DMS153 (cell line): ENCODE measurements at regions not wholly inside any gene's neighbourhood (a gene's known extent, or its start where the extent isn't known, plus 50 kb on each side); places are given as distances from the start of the nearest gene placed in this dataset.

Experiments
- DNase-seq: peaks from one replicate; lab custom pipeline; 2025; lab: John Stamatoyannopoulos, UW

DNA sequence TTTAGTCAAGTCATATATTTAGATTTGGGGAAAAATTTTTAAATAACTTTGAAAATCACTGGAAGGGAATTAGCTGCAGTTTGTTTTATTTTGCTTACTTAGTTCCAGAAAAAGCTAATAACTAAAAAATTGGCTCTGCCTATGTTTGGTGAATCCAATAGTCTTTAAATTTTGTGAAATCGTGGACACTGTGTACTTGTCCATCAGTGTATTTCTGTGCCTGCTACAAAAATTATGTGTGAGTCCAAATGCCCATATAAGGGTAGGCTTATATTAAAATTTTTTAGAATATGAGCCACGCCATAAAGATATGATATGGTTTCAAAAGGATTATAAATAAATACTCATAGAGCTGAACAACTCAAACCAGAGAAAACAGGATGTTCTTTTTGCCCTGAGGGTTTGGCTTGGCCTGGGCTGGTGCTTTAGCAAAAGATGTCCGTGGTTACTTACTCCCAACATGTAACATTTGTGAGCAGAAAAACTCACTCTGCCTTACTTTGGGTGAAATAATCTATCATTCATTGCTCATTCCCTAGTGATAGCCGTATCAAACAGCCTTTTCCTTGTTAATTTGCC lies 133.2 kb upstream of the PRLR start:
- no peak for DNase-seq

- no peak for DNase-seq
Observed at GRCh38 chr5:35362772-35363171, 132.5 kb upstream of the PRLR start.

DNA sequence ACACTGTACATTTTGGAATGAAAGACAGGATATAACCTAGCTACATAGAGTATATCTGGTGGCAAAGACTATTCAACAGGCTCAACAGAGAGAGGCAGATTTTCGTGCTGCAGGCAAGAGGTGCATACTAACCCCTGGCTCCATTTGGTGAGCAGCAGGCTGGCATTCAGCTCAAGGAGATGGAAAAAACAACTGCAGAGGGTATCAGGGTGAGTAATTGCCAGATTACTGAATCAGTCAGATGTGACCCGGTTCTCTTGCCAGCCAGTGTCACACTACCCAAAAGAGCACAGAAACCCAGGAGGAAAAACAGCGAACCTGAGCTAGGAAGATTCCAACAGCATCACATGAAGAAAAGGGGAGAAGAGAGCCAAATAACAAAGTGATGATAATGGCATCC lies 130.4 kb upstream of the PRLR start:
- DNase-seq, result no peak

GRCh38 chr5:35359859-35360258 lies 129.6 kb upstream of the PRLR start:
- no peak for DNase-seq

GRCh38 chr5:35357973-35358372 lies 127.7 kb upstream of the PRLR start:
- DNase-seq, result no peak

DNA sequence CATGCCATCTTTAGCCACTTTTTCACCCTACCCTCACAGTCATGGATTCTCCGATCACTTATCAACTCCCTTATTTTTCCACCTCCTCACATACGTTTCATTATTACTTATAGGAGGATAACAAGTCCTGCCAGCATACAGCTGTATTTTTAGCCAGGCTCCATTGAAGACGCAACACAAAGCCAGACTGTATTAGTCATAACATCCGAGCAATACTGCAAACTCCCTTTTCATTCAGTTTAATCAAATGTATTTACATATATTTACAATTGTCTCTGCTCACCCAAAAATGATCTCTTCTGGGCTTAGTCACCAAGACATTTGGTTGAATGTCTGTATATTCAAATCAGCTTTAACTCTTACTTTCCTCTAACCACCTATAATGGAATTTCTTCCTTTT lies 126.4 kb upstream of the PRLR start:
- DNase-seq, result no peak

- no peak for DNase-seq
Observed at GRCh38 chr5:35354751-35355150, 124.5 kb upstream of the PRLR start.

DNA sequence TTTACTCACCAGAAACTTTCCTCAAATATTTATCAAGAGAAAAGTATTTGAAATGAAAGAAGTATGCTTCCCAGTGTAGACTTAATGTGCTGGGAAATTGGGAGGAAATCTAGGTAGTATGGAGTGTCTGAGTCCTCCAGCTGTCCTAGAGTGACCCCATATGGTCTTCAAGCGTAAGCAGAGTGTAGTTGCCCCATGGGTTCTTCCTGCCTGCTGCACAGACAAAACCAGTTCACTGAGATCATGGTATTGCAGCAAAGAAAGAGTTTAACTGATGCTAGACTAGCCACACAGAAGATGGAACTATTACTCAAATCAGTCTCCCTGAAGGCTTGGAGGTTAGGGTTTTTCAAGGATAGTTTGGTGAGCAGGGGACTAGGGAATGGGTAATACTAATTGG lies 114.9 kb upstream of the PRLR start:
- DNase-seq, result no peak

- no peak for DNase-seq
Observed at GRCh38 chr5:35342664-35343063, 112.4 kb upstream of the PRLR start.

- no peak for DNase-seq
Observed at GRCh38 chr5:35341189-35341588, 110.9 kb upstream of the PRLR start.

DNA sequence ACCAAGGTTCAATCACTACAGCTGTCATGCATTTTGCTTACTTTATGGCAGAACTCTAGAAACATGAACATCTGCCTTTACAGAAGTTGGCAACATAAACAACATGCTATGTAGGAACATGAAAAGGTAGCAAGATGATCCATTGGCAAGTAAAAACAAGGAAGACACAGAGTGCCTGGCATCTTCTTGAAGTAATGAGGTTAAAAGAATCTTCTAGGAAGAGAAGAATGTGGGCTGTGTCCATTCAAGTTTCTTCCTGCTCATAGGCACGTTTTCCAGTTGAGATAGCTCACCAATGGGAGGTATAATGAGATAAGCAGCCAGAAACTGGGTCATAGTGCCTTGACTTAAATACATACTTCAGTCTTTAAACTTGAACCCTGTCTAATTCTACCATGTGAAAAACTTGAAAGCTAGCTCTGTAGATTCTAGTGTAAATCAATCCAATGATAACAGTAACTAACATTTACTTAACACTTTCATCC lies 109.4 kb upstream of the PRLR start:
- no peak for DNase-seq

- DNase-seq, result no peak
Observed at GRCh38 chr5:35339006-35339405, 108.7 kb upstream of the PRLR start.

- DNase-seq, result no peak
Observed at GRCh38 chr5:35338157-35338453, 107.8 kb upstream of the PRLR start.

DNA sequence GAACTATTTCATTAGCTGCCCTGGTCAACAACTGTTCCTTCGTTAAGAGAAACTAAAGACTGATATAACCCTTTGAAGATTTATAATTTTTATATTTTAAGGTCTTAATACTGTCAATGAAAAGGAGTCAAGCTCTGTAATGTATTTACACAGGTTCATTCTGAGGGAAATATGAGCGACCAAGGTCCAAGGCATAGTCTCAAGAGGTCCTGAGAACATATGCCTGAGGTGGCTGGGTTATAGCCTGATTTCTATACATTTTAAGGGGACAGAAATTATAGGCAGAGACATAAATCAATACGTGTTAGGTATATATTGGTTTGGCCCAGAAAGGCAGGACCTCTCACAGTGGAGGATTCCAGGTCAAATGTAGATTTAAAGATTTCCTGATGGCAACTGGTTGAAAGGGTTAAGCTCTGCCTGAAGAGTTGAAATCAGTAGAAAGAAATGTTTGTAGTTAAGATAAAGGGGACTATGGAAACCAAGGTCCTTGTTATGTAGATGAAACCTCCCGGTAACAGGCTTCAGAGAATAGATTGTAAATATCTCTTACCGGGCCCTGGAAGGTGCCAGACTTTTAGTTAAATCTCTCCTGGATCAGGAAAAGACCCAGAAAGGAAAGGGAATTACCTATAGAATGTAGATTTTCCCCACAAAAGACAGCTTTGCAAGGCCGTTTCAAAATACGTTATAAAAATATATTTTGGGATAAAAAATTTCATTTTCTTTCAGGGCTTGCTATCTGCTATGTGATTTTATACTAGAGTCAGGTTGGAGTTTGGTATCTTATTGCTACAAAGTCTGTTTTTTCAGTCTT lies 107.3 kb upstream of the PRLR start:
- DNase-seq, result no peak

DNA sequence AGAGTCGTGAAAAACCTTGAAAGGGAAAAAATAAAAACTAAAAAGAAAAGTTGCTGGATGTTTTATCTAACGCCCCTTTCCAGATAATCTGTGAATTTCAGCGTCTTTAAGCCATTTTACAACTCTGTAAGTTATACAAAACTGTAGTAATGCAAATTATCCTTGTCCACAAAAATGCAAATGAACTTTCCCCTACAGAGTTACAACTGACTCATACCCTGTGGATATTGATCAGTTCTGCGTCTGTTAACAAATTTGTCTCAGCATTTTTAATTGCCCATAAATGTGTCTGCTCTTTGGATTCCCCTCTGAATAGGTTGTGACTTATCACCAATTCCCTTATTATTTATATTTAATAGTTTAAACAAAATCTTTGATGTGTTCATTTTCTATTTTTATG lies 105.9 kb upstream of the PRLR start:
- DNase-seq, result no peak

DNA sequence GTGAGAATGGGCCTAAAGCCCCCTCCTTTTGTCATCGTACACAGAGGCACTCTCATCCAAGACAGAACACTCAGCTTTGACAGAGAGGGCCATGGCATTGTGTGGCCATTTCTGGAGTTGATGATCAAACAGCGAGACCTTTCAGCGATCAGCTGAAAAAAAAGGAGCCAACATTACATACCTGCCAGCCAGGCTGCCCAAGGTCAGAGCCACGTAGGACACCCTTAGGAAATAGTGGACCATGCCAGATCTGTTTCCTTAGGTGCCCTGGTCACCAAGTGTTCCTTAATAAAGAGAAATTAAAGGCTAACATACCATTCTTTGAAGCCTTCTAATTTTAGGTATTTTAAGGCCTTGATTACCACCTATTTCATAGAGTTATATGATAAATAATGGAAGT lies 105.5 kb upstream of the PRLR start:
- DNase-seq, result no peak

DNA sequence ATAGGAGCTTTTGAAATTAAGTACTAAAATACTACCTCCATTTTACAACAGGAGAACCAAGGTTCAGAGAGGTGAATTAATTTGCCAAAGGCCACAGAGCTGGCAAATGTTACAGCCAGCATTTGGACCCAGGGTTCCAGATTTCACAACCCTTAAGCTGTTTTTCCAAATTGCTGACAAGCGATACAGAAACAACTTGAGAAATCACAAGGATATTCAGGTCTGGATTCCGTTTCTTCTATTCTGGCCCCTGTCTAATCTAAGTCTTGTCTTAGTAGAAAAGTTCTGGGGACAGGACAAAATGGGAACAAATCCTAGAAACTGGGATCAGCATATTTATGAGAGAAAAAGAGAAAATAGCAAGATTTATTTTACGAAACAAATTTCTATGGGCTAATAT lies 103.1 kb upstream of the PRLR start:
- no peak for DNase-seq

DNA sequence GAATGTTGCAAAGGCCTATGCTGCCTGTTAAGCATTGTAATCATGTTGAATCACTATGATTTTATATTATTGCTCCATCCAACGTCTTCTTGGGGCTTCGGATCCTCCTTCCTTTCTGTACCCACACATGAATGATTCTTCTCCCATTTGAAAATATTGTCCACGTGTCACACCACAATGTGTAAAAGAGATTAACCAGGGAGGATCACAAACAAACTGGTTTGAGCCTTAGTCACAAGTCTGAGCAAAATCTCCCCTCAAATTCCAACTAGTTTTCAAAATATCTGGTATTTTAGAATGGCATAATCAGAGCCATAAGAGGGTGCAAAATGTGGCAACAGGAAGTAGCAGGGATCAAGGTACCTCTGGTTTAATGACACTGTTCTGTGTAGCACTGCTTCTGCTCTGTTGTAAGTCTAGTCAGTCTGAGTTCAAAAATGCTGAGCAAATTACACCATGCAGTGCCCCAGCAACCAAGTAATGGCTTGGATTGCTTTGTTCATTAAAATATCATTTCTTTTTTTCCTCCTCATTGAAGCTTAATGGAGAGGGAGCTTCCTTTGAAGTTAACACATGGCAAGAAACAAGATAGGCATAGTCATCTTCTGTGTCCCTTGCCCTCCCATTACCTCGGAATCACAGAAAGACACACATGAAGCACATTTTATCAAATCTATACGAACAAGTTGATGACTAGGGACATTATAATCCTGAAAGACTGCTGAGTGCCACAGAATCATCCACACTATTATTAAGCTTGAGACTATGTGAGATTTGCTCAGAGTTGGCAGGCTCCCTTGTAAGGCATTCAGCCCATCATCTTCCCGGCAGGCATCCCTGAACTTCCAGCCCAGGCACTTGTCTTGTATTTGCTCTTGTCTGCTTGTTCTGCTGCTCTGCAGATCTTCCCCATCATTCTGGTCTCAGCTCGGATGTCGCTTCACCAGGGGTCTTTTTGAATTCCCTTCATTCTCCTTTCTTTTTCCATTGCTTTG lies 102.0 kb upstream of the PRLR start:
- no peak for DNase-seq

DNA sequence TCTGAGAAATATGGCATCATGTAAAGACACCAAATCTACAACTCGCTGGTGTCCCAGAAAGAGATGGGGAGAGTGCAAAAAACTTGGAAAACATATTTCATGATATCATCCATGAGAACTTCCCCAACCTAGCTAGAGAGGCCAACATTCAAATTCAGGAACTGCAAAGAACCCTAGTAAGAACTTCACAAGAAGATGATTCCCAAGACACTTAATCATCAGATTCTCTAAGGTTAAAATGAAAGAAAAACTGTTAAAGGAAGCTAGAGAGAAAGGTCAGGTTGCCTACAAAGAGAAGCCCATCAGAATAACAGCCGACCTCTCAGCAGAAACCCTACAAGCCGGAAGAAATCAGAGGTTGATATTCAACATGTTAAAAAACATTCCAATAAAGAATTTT lies 95.5 kb upstream of the PRLR start:
- DNase-seq, result no peak

DNA sequence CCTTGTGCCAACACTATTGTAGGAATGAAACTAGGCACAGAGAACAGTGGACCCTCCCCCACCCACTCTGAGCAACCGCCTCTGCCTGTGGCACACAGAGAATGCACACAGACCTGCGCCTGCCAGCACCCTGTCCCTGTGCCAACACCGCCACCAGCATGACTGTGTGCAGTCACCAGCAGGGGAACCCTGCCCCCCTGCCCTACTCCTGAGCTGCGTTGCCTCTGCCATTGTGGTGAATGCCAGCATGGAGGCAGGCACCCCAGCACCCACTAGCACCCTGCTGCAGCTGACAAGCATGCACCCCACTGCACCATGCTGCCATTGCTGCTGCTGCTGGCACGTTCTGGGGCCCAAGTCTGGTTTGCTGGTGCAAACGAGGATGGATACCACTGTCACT lies 94.4 kb upstream of the PRLR start:
- no peak for DNase-seq

DNA sequence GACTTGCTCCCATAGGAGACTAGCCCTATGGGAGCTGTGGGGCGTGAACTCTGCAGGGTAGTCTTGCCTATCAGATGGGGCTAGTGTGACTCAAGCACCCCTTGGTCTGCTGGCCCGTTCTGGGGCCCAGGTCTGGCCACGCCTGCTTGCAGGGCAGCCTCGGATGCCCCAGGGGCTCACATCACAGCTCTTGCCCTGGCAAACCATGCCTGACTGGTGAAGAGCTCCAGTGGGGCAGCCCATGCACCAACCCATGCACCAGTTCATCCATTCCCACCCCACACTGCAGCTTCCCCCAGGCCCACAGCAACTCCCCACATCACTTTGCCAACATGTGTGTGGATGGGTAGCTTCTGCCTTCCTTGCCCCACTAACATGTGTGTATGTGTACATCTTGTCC lies 93.9 kb upstream of the PRLR start:
- no peak for DNase-seq

DNA sequence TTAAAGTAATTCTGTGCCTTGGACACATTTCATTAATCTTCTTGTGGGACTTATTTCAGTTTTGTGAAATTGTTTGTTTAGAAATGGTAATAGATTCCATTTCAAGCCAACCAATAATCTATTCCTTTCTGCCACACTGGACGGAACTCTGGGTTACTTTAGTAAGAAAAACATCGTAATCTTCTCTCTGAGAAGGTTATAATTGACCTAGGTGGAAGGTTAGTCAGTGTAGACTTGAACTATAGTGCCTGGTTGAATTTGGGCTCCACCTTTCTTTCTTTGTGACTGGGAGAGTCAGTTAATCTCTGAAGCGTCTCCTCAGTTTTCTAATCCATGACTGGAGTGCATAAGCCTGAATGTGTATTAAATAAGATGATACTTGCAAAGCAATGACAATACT lies 89.7 kb upstream of the PRLR start:
- no peak for DNase-seq
